ENCODE measurements at regions not wholly inside any gene's neighbourhood (a gene's known extent, or its start where the extent isn't known, plus 50 kb on each side); places are given as distances from the start of the nearest gene placed in this dataset.

DNA sequence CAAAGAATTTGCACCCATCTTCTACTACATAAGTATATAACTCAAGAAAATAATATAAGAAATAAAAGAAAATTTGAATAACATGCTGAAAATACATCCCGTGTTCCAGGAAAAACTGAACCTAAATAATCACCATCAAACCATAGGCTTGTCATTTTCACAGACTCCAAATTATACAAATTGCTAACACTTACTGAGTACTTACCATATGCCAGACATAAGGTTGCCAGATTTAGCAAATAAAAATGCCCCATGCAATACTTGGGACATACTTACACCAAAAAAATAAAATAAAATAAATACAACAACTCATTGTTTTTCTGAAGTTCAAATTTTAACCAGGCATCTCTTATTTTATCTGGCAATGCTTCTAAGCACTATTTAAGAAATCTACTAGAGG lies 760.4 kb upstream of the SEMA6D start:
- no peak for TF ChIP-seq ATF3 (IDR thresholded peaks at IDR 0.05)
- no peak for TF ChIP-seq REST (IDR thresholded peaks at IDR 0.05; ENCODE audit: low read depth)
- TF ChIP-seq ELF1 (IDR thresholded peaks at IDR 0.05; ENCODE audit: borderline replicate concordance, low read depth) = no peak
- ATAC-seq (no peak), DNase-seq (ENCODE audit: low read depth, low spot score) (no peak)
- Histone ChIP-seq H3K79me2 (ENCODE audit: insufficient read depth, low read length) (no peaks in the 10 kb centered on the region), H3K9ac (ENCODE audit: low read length) (no peak overlapping the region), H3K4me2 (ENCODE audit: low read length) (no peak overlapping the region), H4K20me1 (ENCODE audit: insufficient read depth) (no peaks in the 10 kb centered on the region), H3K9me3 (ENCODE audit: control insufficient read depth in 1 of 2, insufficient read depth in 1 of 2, low read depth in 1 of 2, low read length in 2 of 2) (peaks cover 16 to 20% of the 10 kb centered on the region in 2 experiments; a peak in 3 of 4 replicates), H3K9me2 (ENCODE audit: insufficient read depth) (no peaks in the 10 kb centered on the region), H3K27me3 (ENCODE audit: insufficient read depth, low read length) (no peaks in the 10 kb centered on the region), H2AFZ (ENCODE audit: low read depth, low read length, poor library complexity, severe bottlenecking) (no peak overlapping the region), H3K27ac (ENCODE audit: low read depth, low read length) (no peak overlapping the region), H3K36me3 (ENCODE audit: control insufficient read depth in 1 of 2, insufficient read depth in 2 of 2, low read length in 2 of 2) (no peaks in the 10 kb centered on the region), H3K4me1 (ENCODE audit: control insufficient read depth in 1 of 2, insufficient read depth in 2 of 2, low read length in 2 of 2) (no peaks in the 10 kb centered on the region), H3K4me3 (replicated peaks in 1 of 2; ENCODE audit: low read depth in 1 of 2, low read length in 2 of 2) (no peak overlapping the region)
- RAD21 ChIA-PET (ENCODE audit: low non-redundant PET in 1 of 2, low total read pairs in 2 of 2, uncharacterized antibody in 2 of 2, unreplicated experiment in 2 of 2) = no interaction called here
- CTCF ChIA-PET = no interaction called here
- intact Hi-C loops (cut with micrococcal nuclease) = no loop called here
- BruUV-seq (replicated peaks) = no TSS peak
- POLR2A ChIA-PET = no interaction called here

DNA sequence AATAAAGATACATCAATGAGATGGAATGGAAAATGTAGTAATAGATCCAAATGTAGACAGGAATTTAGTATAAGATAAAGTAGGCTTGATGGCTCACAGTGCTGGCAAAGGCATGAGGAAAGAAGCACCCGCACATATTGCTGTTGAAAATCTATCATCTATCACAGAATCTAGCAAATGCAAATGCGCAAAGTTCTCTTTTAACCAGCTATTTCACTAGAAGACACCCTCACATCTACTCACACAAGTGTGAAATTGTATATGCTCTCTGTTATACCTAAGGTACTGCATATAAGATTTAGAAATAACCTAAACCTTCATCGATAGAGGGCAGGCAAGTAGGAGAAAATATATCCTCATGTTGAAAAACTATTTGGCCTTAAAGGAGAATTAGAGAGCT lies 756.7 kb upstream of the SEMA6D start:
- BruUV-seq (replicated peaks) = no TSS peak
- no peaks in the 10 kb centered on the region for H3K36me3 ChIP-seq (ENCODE audit: control insufficient read depth in 1 of 2, insufficient read depth in 2 of 2, low read length in 2 of 2)
- ATAC-seq (no peak), DNase-seq (ENCODE audit: low read depth, low spot score) (no peak)
- CTCF ChIA-PET = no interaction called here
- no peak overlapping the region for H2AFZ ChIP-seq (ENCODE audit: low read depth, low read length, poor library complexity, severe bottlenecking)
- H3K4me2 ChIP-seq (ENCODE audit: low read length) = no peak overlapping the region
- no peak overlapping the region for H3K4me3 ChIP-seq (replicated peaks in 1 of 2; ENCODE audit: low read depth in 1 of 2, low read length in 2 of 2)
- H3K9me3 ChIP-seq (ENCODE audit: control insufficient read depth in 1 of 2, insufficient read depth in 1 of 2, low read depth in 1 of 2, low read length in 2 of 2) = peaks cover 10 to 24% of the 10 kb centered on the region in 2 experiments; a peak in 3 of 4 replicates
- intact Hi-C loops (cut with micrococcal nuclease) = no loop called here
- no peaks in the 10 kb centered on the region for H3K4me1 ChIP-seq (ENCODE audit: control insufficient read depth in 1 of 2, insufficient read depth in 2 of 2, low read length in 2 of 2)
- POLR2A ChIA-PET = no interaction called here
- RAD21 ChIA-PET (ENCODE audit: low non-redundant PET in 1 of 2, low total read pairs in 2 of 2, uncharacterized antibody in 2 of 2, unreplicated experiment in 2 of 2) = no interaction called here
- TF ChIP-seq FOSL1 (IDR thresholded peaks at IDR 0.05; ENCODE audit: low read depth) (no peak), ATF3 (IDR thresholded peaks at IDR 0.05) (no peak), EGR1 (IDR thresholded peaks at IDR 0.05; ENCODE audit: low read depth) (no peak), JUND (IDR thresholded peaks at IDR 0.05) (no peak), SP1 (IDR thresholded peaks at IDR 0.05; ENCODE audit: low read depth) (no peak)
- TF ChIP-seq, protein P1, sequence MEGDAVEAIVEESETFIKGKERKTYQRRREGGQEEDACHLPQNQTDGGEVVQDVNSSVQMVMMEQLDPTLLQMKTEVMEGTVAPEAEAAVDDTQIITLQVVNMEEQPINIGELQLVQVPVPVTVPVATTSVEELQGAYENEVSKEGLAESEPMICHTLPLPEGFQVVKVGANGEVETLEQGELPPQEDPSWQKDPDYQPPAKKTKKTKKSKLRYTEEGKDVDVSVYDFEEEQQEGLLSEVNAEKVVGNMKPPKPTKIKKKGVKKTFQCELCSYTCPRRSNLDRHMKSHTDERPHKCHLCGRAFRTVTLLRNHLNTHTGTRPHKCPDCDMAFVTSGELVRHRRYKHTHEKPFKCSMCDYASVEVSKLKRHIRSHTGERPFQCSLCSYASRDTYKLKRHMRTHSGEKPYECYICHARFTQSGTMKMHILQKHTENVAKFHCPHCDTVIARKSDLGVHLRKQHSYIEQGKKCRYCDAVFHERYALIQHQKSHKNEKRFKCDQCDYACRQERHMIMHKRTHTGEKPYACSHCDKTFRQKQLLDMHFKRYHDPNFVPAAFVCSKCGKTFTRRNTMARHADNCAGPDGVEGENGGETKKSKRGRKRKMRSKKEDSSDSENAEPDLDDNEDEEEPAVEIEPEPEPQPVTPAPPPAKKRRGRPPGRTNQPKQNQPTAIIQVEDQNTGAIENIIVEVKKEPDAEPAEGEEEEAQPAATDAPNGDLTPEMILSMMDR (IDR thresholded peaks at IDR 0.05 in 2 of 3, conservative IDR thresholded peaks at IDR 0.05 in 1 of 3; ENCODE audit: borderline replicate concordance in 1 of 3, insufficient read depth in 1 of 3, low read depth in 2 of 3, low read length in 2 of 3) = no peak
- no peaks in the 10 kb centered on the region for H3K79me2 ChIP-seq (ENCODE audit: insufficient read depth, low read length)
- H3K9ac ChIP-seq (ENCODE audit: low read length) = no peak overlapping the region
- H3K27me3 ChIP-seq (ENCODE audit: insufficient read depth, low read length) = no peaks in the 10 kb centered on the region
- H3K27ac ChIP-seq (ENCODE audit: low read depth, low read length) = no peak overlapping the region
- no peaks in the 10 kb centered on the region for H3K9me2 ChIP-seq (ENCODE audit: insufficient read depth)
- H4K20me1 ChIP-seq (ENCODE audit: insufficient read depth) = no peaks in the 10 kb centered on the region

Data from HCT116 (cell line).